GM12878 (cell line): ENCODE measurements at regions not wholly inside any gene's neighbourhood (a gene's known extent, or its start where the extent isn't known, plus 50 kb on each side); places are given as distances from the start of the nearest gene placed in this dataset.

Experiments
- CBX5 ChIP-seq: sonication (generic); IDR thresholded peaks from 2 replicates; pipeline ENCODE4 v1.6.1; 2016; ENCODE audit warnings: low read depth, moderate library complexity, mild to moderate bottlenecking, inconsistent platforms
- DPF2 ChIP-seq: fragments of 450-650 bp; IDR thresholded peaks from 2 replicates; pipeline ENCODE4 v1.6.1; 2017; ENCODE audit warnings: mild to moderate bottlenecking
- FOXM1 ChIP-seq: IDR thresholded peaks from 2 replicates; pipeline ENCODE4 v1.6.1; 2012; ENCODE audit warnings: low read depth, mild to moderate bottlenecking, inconsistent platforms, low read length, moderate library complexity
- GABPA ChIP-seq: IDR thresholded peaks from 2 replicates; pipeline ENCODE4 v1.6.1; 2014; ENCODE audit warnings: antibody characterized with exemption, low read depth, mild to moderate bottlenecking, inconsistent platforms
- HDAC2 ChIP-seq: fragments of 200-600 bp; sonication (generic); IDR thresholded peaks from 2 replicates; pipeline ENCODE4 v1.6.1; 2017
- POLR2A ChIP-seq: IDR thresholded peaks from 2 replicates; pipeline ENCODE4 v1.6.1; 2011; ENCODE audit warnings: low read depth, mild to moderate bottlenecking, low read length
- POLR2AphosphoS2 ChIP-seq: IDR thresholded peaks from 2 replicates; pipeline ENCODE4 v1.6.1; 2011; ENCODE audit warnings: low read depth, mild to moderate bottlenecking, low read length, improper control_type of control experiment, moderate library complexity
- RCOR1 ChIP-seq: conservative IDR thresholded peaks from 2 replicates; pipeline ENCODE4 v1.6.1; 2012; ENCODE audit warnings: low read depth, low read length, improper control_type of control experiment
- SPI1 ChIP-seq: IDR thresholded peaks from 2 replicates; pipeline ENCODE4 v1.6.1; 2011; ENCODE audit warnings: low read depth, mild to moderate bottlenecking, low read length, moderate library complexity, borderline replicate concordance; ENCODE audit not compliant: insufficient read depth
- TF ChIP-seq, protein P1 (sequence below): fragments of 450-650 bp; IDR thresholded peaks from 2 replicates; pipeline ENCODE4 v1.6.1; 2017; ENCODE audit warnings: mild to moderate bottlenecking, moderate library complexity
- TF ChIP-seq, protein P2 (sequence below), 3 experiments: IDR thresholded peaks in 2 of 3; conservative IDR thresholded peaks in 1 of 3; 2 replicates each; pipeline ENCODE4 v1.5.1; 2011; ENCODE audit warnings: low read depth in 3 of 3, low read length in 3 of 3, mild to moderate bottlenecking in 3 of 3, control low read depth in 2 of 3, moderate library complexity in 2 of 3, inconsistent platforms in 1 of 3, mixed read lengths in 1 of 3; ENCODE audit not compliant: control insufficient read depth in 2 of 3, insufficient read depth in 1 of 3; ENCODE audit errors: extremely low read depth in 1 of 3

GRCh38 chr5:27900761-27901160 is 862.4 kb upstream of the CDH9 start:
- TF ChIP-seq DPF2: no peak
- TF ChIP-seq CBX5: no peak
- no peak for TF ChIP-seq HDAC2
- no peak for TF ChIP-seq POLR2A
- TF ChIP-seq, protein P1, sequence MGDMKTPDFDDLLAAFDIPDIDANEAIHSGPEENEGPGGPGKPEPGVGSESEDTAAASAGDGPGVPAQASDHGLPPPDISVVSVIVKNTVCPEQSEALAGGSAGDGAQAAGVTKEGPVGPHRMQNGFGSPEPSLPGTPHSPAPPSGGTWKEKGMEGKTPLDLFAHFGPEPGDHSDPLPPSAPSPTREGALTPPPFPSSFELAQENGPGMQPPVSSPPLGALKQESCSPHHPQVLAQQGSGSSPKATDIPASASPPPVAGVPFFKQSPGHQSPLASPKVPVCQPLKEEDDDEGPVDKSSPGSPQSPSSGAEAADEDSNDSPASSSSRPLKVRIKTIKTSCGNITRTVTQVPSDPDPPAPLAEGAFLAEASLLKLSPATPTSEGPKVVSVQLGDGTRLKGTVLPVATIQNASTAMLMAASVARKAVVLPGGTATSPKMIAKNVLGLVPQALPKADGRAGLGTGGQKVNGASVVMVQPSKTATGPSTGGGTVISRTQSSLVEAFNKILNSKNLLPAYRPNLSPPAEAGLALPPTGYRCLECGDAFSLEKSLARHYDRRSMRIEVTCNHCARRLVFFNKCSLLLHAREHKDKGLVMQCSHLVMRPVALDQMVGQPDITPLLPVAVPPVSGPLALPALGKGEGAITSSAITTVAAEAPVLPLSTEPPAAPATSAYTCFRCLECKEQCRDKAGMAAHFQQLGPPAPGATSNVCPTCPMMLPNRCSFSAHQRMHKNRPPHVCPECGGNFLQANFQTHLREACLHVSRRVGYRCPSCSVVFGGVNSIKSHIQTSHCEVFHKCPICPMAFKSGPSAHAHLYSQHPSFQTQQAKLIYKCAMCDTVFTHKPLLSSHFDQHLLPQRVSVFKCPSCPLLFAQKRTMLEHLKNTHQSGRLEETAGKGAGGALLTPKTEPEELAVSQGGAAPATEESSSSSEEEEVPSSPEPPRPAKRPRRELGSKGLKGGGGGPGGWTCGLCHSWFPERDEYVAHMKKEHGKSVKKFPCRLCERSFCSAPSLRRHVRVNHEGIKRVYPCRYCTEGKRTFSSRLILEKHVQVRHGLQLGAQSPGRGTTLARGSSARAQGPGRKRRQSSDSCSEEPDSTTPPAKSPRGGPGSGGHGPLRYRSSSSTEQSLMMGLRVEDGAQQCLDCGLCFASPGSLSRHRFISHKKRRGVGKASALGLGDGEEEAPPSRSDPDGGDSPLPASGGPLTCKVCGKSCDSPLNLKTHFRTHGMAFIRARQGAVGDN: no peak
- TF ChIP-seq POLR2AphosphoS2: no peak
- TF ChIP-seq RCOR1: no peak
- no peak for TF ChIP-seq FOXM1
- TF ChIP-seq SPI1: no peak
- TF ChIP-seq, protein P2, sequence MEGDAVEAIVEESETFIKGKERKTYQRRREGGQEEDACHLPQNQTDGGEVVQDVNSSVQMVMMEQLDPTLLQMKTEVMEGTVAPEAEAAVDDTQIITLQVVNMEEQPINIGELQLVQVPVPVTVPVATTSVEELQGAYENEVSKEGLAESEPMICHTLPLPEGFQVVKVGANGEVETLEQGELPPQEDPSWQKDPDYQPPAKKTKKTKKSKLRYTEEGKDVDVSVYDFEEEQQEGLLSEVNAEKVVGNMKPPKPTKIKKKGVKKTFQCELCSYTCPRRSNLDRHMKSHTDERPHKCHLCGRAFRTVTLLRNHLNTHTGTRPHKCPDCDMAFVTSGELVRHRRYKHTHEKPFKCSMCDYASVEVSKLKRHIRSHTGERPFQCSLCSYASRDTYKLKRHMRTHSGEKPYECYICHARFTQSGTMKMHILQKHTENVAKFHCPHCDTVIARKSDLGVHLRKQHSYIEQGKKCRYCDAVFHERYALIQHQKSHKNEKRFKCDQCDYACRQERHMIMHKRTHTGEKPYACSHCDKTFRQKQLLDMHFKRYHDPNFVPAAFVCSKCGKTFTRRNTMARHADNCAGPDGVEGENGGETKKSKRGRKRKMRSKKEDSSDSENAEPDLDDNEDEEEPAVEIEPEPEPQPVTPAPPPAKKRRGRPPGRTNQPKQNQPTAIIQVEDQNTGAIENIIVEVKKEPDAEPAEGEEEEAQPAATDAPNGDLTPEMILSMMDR (IDR thresholded peaks at IDR 0.05 in 2 of 3, conservative IDR thresholded peaks at IDR 0.05 in 1 of 3; ENCODE audit: control insufficient read depth in 2 of 3, extremely low read depth in 1 of 3, insufficient read depth in 1 of 3, low read depth in 3 of 3, low read length in 3 of 3): no peak
- no peak for TF ChIP-seq GABPA
